Right hindlimb (tissue), 1 donor: ENCODE measurements at regions not wholly inside any gene's neighbourhood (a gene's known extent, or its start where the extent isn't known, plus 50 kb on each side); places are given as distances from the start of the nearest gene placed in this dataset.
"Not testable (repeated sequence)": the region's sequence is repeated elsewhere in the genome, so short reads cannot be mapped to it uniquely, and the experiment has no call there.

Experiments
- DNase-seq: peaks from one replicate; pipeline ENCODE4 v3.0.0-alpha.2; 2018

- DNase-seq = no peak
Measured at GRCh38 chr20:52361650-52362049, 170.1 kb upstream of the ZFP64 start.

GRCh38 chr20:52349806-52350205, 158.2 kb upstream of the ZFP64 start:
- DNase-seq = no peak

- DNase-seq = no peak
Measured at GRCh38 chr20:52348434-52348833, 156.9 kb upstream of the ZFP64 start.

GRCh38 chr20:52346797-52347196, 155.2 kb upstream of the ZFP64 start:
- DNase-seq = no peak

- DNase-seq = no peak
Measured at GRCh38 chr20:52342913-52343312, 151.3 kb upstream of the ZFP64 start.

GRCh38 chr20:52340036-52340634, 148.6 kb upstream of the ZFP64 start:
- DNase-seq = no peak

- no peak for DNase-seq
Measured at GRCh38 chr20:52332649-52333250, 141.2 kb upstream of the ZFP64 start.

GRCh38 chr20:52332230-52332629, 140.7 kb upstream of the ZFP64 start:
- DNase-seq = no peak

- no peak for DNase-seq
Measured at GRCh38 chr20:52331655-52332054, 140.1 kb upstream of the ZFP64 start.

- no peak for DNase-seq
Measured at GRCh38 chr20:52321396-52321795, 129.8 kb upstream of the ZFP64 start.

GRCh38 chr20:52318651-52319050, 127.1 kb upstream of the ZFP64 start:
- DNase-seq = peak; percentile 52

GRCh38 chr20:52313341-52313963, 121.9 kb upstream of the ZFP64 start:
- DNase-seq = peak; percentile 53

GRCh38 chr20:52312132-52312729, 120.7 kb upstream of the ZFP64 start:
- peak; percentile 63 for DNase-seq

GRCh38 chr20:52311209-52311794, 119.7 kb upstream of the ZFP64 start:
- no peak for DNase-seq

GRCh38 chr20:52309181-52309580, 117.6 kb upstream of the ZFP64 start:
- DNase-seq = no peak

- DNase-seq = no peak
Measured at GRCh38 chr20:52306477-52306876, 114.9 kb upstream of the ZFP64 start.

GRCh38 chr20:52305858-52306257, 114.3 kb upstream of the ZFP64 start:
- DNase-seq = no peak

- DNase-seq = no peak
Measured at GRCh38 chr20:52305024-52305645, 113.6 kb upstream of the ZFP64 start.

- DNase-seq = no peak
Measured at GRCh38 chr20:52303281-52303950, 111.8 kb upstream of the ZFP64 start.

- DNase-seq = no peak
Measured at GRCh38 chr20:52302736-52303135, 111.2 kb upstream of the ZFP64 start.

- not testable (repeated sequence) for DNase-seq
Measured at GRCh38 chr20:52302051-52302450, 110.5 kb upstream of the ZFP64 start.

GRCh38 chr20:52295556-52295955, 104.0 kb upstream of the ZFP64 start:
- no peak for DNase-seq
